ENCODE measurements at regions not wholly inside any gene's neighbourhood (a gene's known extent, or its start where the extent isn't known, plus 50 kb on each side); places are given as distances from the start of the nearest gene placed in this dataset. TPM values are rescaled to one million over a fixed set of nuclear protein-coding genes. Genes with fewer than 3 reads are reported as not detected.
"Not testable (repeated sequence)": the region's sequence is repeated elsewhere in the genome, so short reads cannot be mapped to it uniquely, and the experiment has no call there.

GRCh38 chrX:82782014-82782413, 726.1 kb upstream of the POU3F4 start:
- Histone ChIP-seq H3K4me1 (ENCODE audit: low read length) (no peaks in the 10 kb centered on the region), H2AFZ (ENCODE audit: low read length) (no peak overlapping the region), H3K27me3 (ENCODE audit: low read length) (no peaks in the 10 kb centered on the region), H3K9me2 (replicated peaks; ENCODE audit: insufficient read depth, low read length) (no peaks in the 10 kb centered on the region), H3K4me2 (ENCODE audit: low read depth, low read length, poor library complexity, severe bottlenecking) (no peak overlapping the region), H3K9me3 (ENCODE audit: low read length) (peaks cover 24% of the 10 kb centered on the region), H3K4me3 (ENCODE audit: low read length) (no peak overlapping the region), H4K20me1 (ENCODE audit: insufficient read depth, low read depth, low read length) (no peaks in the 10 kb centered on the region), H3K9ac (ENCODE audit: low read length) (no peak overlapping the region), H3K79me2 (ENCODE audit: low read length) (no peaks in the 10 kb centered on the region), H3K27ac (ENCODE audit: low read length) (no peak overlapping the region), H3K36me3 (ENCODE audit: insufficient read depth, low read length) (no peaks in the 10 kb centered on the region)
- no peak for DNase-seq

DNA sequence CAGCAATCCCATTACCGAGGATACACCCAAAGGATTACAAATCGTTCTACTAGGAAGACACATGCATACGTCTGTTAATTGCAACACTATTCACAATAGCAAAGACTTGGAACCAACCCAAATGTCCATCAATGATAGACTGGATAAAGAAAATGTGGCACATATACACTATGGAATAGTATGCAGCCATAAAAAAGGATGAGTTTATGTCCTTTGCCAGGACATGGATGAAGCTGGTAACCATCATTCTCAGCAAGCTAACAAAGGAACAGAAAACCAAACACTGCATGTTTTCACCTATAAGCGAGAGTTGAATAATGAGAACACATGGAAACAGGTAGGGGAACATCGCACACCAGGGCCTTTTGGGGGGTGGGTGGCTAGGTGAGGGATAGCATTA, 695.2 kb upstream of the POU3F4 start:
- not testable (repeated sequence) for H2AFZ ChIP-seq (ENCODE audit: low read length); H3K79me2 ChIP-seq (ENCODE audit: low read length); DNase-seq; H4K20me1 ChIP-seq (ENCODE audit: insufficient read depth, low read depth, low read length); H3K4me3 ChIP-seq (ENCODE audit: low read length); H3K9ac ChIP-seq (ENCODE audit: low read length); H3K36me3 ChIP-seq (ENCODE audit: insufficient read depth, low read length); H3K27ac ChIP-seq (ENCODE audit: low read length); H3K4me2 ChIP-seq (ENCODE audit: low read depth, low read length, poor library complexity, severe bottlenecking); H3K9me2 ChIP-seq (replicated peaks; ENCODE audit: insufficient read depth, low read length); H3K4me1 ChIP-seq (ENCODE audit: low read length); H3K27me3 ChIP-seq (ENCODE audit: low read length)
- peaks cover 18% of the 10 kb centered on the region for H3K9me3 ChIP-seq (ENCODE audit: low read length)

- H3K27ac ChIP-seq (ENCODE audit: low read length) = no peak overlapping the region
- H3K79me2 ChIP-seq (ENCODE audit: low read length) = no peaks in the 10 kb centered on the region
- H2AFZ ChIP-seq (ENCODE audit: low read length) = no peak overlapping the region
- H3K36me3 ChIP-seq (ENCODE audit: insufficient read depth, low read length) = no peaks in the 10 kb centered on the region
- H3K27me3 ChIP-seq (ENCODE audit: low read length) = no peaks in the 10 kb centered on the region
- no peak overlapping the region for H3K9ac ChIP-seq (ENCODE audit: low read length)
- no peaks in the 10 kb centered on the region for H4K20me1 ChIP-seq (ENCODE audit: insufficient read depth, low read depth, low read length)
- H3K4me2 ChIP-seq (ENCODE audit: low read depth, low read length, poor library complexity, severe bottlenecking) = no peak overlapping the region
- H3K4me3 ChIP-seq (ENCODE audit: low read length) = no peak overlapping the region
- DNase-seq = no peak
- H3K9me2 ChIP-seq (replicated peaks; ENCODE audit: insufficient read depth, low read length) = no peaks in the 10 kb centered on the region
- H3K9me3 ChIP-seq (ENCODE audit: low read length) = peaks cover 25% of the 10 kb centered on the region
- no peaks in the 10 kb centered on the region for H3K4me1 ChIP-seq (ENCODE audit: low read length)
Observed at GRCh38 chrX:82813671-82814078, 694.4 kb upstream of the POU3F4 start.

- Histone ChIP-seq H3K9me3 (ENCODE audit: low read length) (peaks cover 33% of the 10 kb centered on the region), H3K4me3 (ENCODE audit: low read length) (no peak overlapping the region), H4K20me1 (ENCODE audit: insufficient read depth, low read depth, low read length) (no peaks in the 10 kb centered on the region), H3K79me2 (ENCODE audit: low read length) (no peaks in the 10 kb centered on the region), H3K4me2 (ENCODE audit: low read depth, low read length, poor library complexity, severe bottlenecking) (no peak overlapping the region), H3K27me3 (ENCODE audit: low read length) (no peaks in the 10 kb centered on the region), H2AFZ (ENCODE audit: low read length) (no peak overlapping the region), H3K9me2 (replicated peaks; ENCODE audit: insufficient read depth, low read length) (no peaks in the 10 kb centered on the region), H3K27ac (ENCODE audit: low read length) (no peak overlapping the region), H3K36me3 (ENCODE audit: insufficient read depth, low read length) (no peaks in the 10 kb centered on the region), H3K9ac (ENCODE audit: low read length) (no peak overlapping the region), H3K4me1 (ENCODE audit: low read length) (no peaks in the 10 kb centered on the region)
- DNase-seq = no peak
Observed at GRCh38 chrX:82816001-82816400, 692.1 kb upstream of the POU3F4 start.

GRCh38 chrX:82816562-82816961, 691.5 kb upstream of the POU3F4 start:
- Histone ChIP-seq H3K4me1 (ENCODE audit: low read length) (no peaks in the 10 kb centered on the region), H3K4me2 (ENCODE audit: low read depth, low read length, poor library complexity, severe bottlenecking) (no peak overlapping the region), H3K79me2 (ENCODE audit: low read length) (no peaks in the 10 kb centered on the region), H3K27ac (ENCODE audit: low read length) (no peak overlapping the region), H3K27me3 (ENCODE audit: low read length) (no peaks in the 10 kb centered on the region), H2AFZ (ENCODE audit: low read length) (no peak overlapping the region), H3K9me2 (replicated peaks; ENCODE audit: insufficient read depth, low read length) (no peaks in the 10 kb centered on the region), H3K4me3 (ENCODE audit: low read length) (no peak overlapping the region), H3K9ac (ENCODE audit: low read length) (no peak overlapping the region), H4K20me1 (ENCODE audit: insufficient read depth, low read depth, low read length) (no peaks in the 10 kb centered on the region), H3K36me3 (ENCODE audit: insufficient read depth, low read length) (no peaks in the 10 kb centered on the region), H3K9me3 (ENCODE audit: low read length) (peaks cover 30% of the 10 kb centered on the region)
- no peak for DNase-seq

- Histone ChIP-seq H3K79me2 (ENCODE audit: low read length) (no peaks in the 10 kb centered on the region), H2AFZ (ENCODE audit: low read length) (no peak overlapping the region), H3K27ac (ENCODE audit: low read length) (no peak overlapping the region), H3K27me3 (ENCODE audit: low read length) (no peaks in the 10 kb centered on the region), H3K9ac (ENCODE audit: low read length) (no peak overlapping the region), H3K36me3 (ENCODE audit: insufficient read depth, low read length) (no peaks in the 10 kb centered on the region), H3K4me1 (ENCODE audit: low read length) (no peaks in the 10 kb centered on the region), H4K20me1 (ENCODE audit: insufficient read depth, low read depth, low read length) (no peaks in the 10 kb centered on the region), H3K9me2 (replicated peaks; ENCODE audit: insufficient read depth, low read length) (no peaks in the 10 kb centered on the region), H3K9me3 (ENCODE audit: low read length) (peaks cover 20% of the 10 kb centered on the region), H3K4me2 (ENCODE audit: low read depth, low read length, poor library complexity, severe bottlenecking) (no peak overlapping the region), H3K4me3 (ENCODE audit: low read length) (no peak overlapping the region)
- no peak for DNase-seq
Observed at GRCh38 chrX:82842286-82842685, 665.8 kb upstream of the POU3F4 start.

- peaks cover 14% of the 10 kb centered on the region; the same call in 1 of the 2 replicates for H3K9me3 ChIP-seq (ENCODE audit: low read length)
- H3K79me2 ChIP-seq (ENCODE audit: low read length) = no peaks in the 10 kb centered on the region
- no peak overlapping the region for H3K4me2 ChIP-seq (ENCODE audit: low read depth, low read length, poor library complexity, severe bottlenecking)
- H3K9me2 ChIP-seq (replicated peaks; ENCODE audit: insufficient read depth, low read length) = no peaks in the 10 kb centered on the region
- H4K20me1 ChIP-seq (ENCODE audit: insufficient read depth, low read depth, low read length) = no peaks in the 10 kb centered on the region
- no peaks in the 10 kb centered on the region for H3K4me1 ChIP-seq (ENCODE audit: low read length)
- no peak overlapping the region for H3K4me3 ChIP-seq (ENCODE audit: low read length)
- no peaks in the 10 kb centered on the region for H3K27me3 ChIP-seq (ENCODE audit: low read length)
- no peaks in the 10 kb centered on the region for H3K36me3 ChIP-seq (ENCODE audit: insufficient read depth, low read length)
- no peak for DNase-seq
- no peak overlapping the region for H3K9ac ChIP-seq (ENCODE audit: low read length)
- no peak overlapping the region for H3K27ac ChIP-seq (ENCODE audit: low read length)
- no peak overlapping the region for H2AFZ ChIP-seq (ENCODE audit: low read length)
Observed at GRCh38 chrX:82848111-82848510, 660.0 kb upstream of the POU3F4 start.

Small RNAs in the stretch of these regions (small RNA-seq; reads per million reads assigned to genes)
- not detected for gene RF00394
